ENCODE measurements at regions not wholly inside any gene's neighbourhood (a gene's known extent, or its start where the extent isn't known, plus 50 kb on each side); places are given as distances from the start of the nearest gene placed in this dataset.
"Not testable (repeated sequence)": the region's sequence is repeated elsewhere in the genome, so short reads cannot be mapped to it uniquely, and the experiment has no call there.

- H3K27me3 ChIP-seq (ENCODE audit: insufficient read depth, low read length): no peaks in the 10 kb centered on the region
- H3K9ac ChIP-seq (ENCODE audit: low read depth, low read length): no peak overlapping the region
- H3K27ac ChIP-seq (ENCODE audit: low read length): no peak overlapping the region
- no peaks in the 10 kb centered on the region for H3K4me1 ChIP-seq (ENCODE audit: insufficient read depth, low read length)
- H3K9me3 ChIP-seq (ENCODE audit: insufficient read depth, low read depth, low read length): 0 out of 2 replicates have a peak, but pooled peaks cover 3% of the 10 kb centered on the region
- no peak overlapping the region for H3K4me3 ChIP-seq (ENCODE audit: low read length)
- no peaks in the 10 kb centered on the region for H3K36me3 ChIP-seq (ENCODE audit: insufficient read depth, low read depth, low read length)
Observed at GRCh38 chr9:99497641-99498040, 275.6 kb downstream of the SEC61B start.

- H3K27ac ChIP-seq (ENCODE audit: low read length); H3K9ac ChIP-seq (ENCODE audit: low read depth, low read length); H3K4me1 ChIP-seq (ENCODE audit: insufficient read depth, low read length); H3K9me3 ChIP-seq (ENCODE audit: insufficient read depth, low read depth, low read length); H3K36me3 ChIP-seq (ENCODE audit: insufficient read depth, low read depth, low read length); H3K27me3 ChIP-seq (ENCODE audit: insufficient read depth, low read length); H3K4me3 ChIP-seq (ENCODE audit: low read length): not testable (repeated sequence)
Observed at GRCh38 chr9:99498979-99499378, 276.9 kb downstream of the SEC61B start.

GRCh38 chr9:99505936-99506335, 283.9 kb downstream of the SEC61B start:
- no peaks in the 10 kb centered on the region for H3K36me3 ChIP-seq (ENCODE audit: insufficient read depth, low read depth, low read length)
- H3K27me3 ChIP-seq (ENCODE audit: insufficient read depth, low read length): no peaks in the 10 kb centered on the region
- H3K4me3 ChIP-seq (ENCODE audit: low read length): no peak overlapping the region
- H3K4me1 ChIP-seq (ENCODE audit: insufficient read depth, low read length): peaks cover 12% of the 10 kb centered on the region; the same call in 1 of the 2 replicates
- H3K27ac ChIP-seq (ENCODE audit: low read length): no peak overlapping the region
- no peaks in the 10 kb centered on the region for H3K9me3 ChIP-seq (ENCODE audit: insufficient read depth, low read depth, low read length)
- H3K9ac ChIP-seq (ENCODE audit: low read depth, low read length): no peak overlapping the region

- peaks cover 12% of the 10 kb centered on the region; the same call in 1 of the 2 replicates for H3K4me1 ChIP-seq (ENCODE audit: insufficient read depth, low read length)
- H3K9me3 ChIP-seq (ENCODE audit: insufficient read depth, low read depth, low read length): no peaks in the 10 kb centered on the region
- H3K27ac ChIP-seq (ENCODE audit: low read length): no peak overlapping the region
- H3K9ac ChIP-seq (ENCODE audit: low read depth, low read length): no peak overlapping the region
- H3K27me3 ChIP-seq (ENCODE audit: insufficient read depth, low read length): no peaks in the 10 kb centered on the region
- no peaks in the 10 kb centered on the region for H3K36me3 ChIP-seq (ENCODE audit: insufficient read depth, low read depth, low read length)
- H3K4me3 ChIP-seq (ENCODE audit: low read length): no peak overlapping the region
Observed at GRCh38 chr9:99506747-99507348, 284.8 kb downstream of the SEC61B start.

GRCh38 chr9:99509065-99509745, 287.1 kb downstream of the SEC61B start:
- H3K36me3 ChIP-seq (ENCODE audit: insufficient read depth, low read depth, low read length): no peaks in the 10 kb centered on the region
- no peak overlapping the region for H3K27ac ChIP-seq (ENCODE audit: low read length)
- no peak overlapping the region for H3K9ac ChIP-seq (ENCODE audit: low read depth, low read length)
- H3K9me3 ChIP-seq (ENCODE audit: insufficient read depth, low read depth, low read length): no peaks in the 10 kb centered on the region
- H3K27me3 ChIP-seq (ENCODE audit: insufficient read depth, low read length): no peaks in the 10 kb centered on the region
- H3K4me1 ChIP-seq (ENCODE audit: insufficient read depth, low read length): peaks cover 12% of the 10 kb centered on the region; the same call in 1 of the 2 replicates
- no peak overlapping the region for H3K4me3 ChIP-seq (ENCODE audit: low read length)

GRCh38 chr9:99509900-99510535, 287.9 kb downstream of the SEC61B start:
- Histone ChIP-seq H3K27ac (ENCODE audit: low read length) (no peak overlapping the region), H3K36me3 (ENCODE audit: insufficient read depth, low read depth, low read length) (no peaks in the 10 kb centered on the region), H3K27me3 (ENCODE audit: insufficient read depth, low read length) (no peaks in the 10 kb centered on the region), H3K4me3 (ENCODE audit: low read length) (no peak overlapping the region), H3K9me3 (ENCODE audit: insufficient read depth, low read depth, low read length) (no peaks in the 10 kb centered on the region), H3K4me1 (ENCODE audit: insufficient read depth, low read length) (peaks cover 12% of the 10 kb centered on the region; the same call in 1 of the 2 replicates), H3K9ac (ENCODE audit: low read depth, low read length) (no peak overlapping the region)

GRCh38 chr9:99511723-99512122, 289.6 kb downstream of the SEC61B start:
- peaks cover 12% of the 10 kb centered on the region; the same call in 1 of the 2 replicates for H3K4me1 ChIP-seq (ENCODE audit: insufficient read depth, low read length)
- no peak overlapping the region for H3K27ac ChIP-seq (ENCODE audit: low read length)
- H3K9ac ChIP-seq (ENCODE audit: low read depth, low read length): no peak overlapping the region
- H3K36me3 ChIP-seq (ENCODE audit: insufficient read depth, low read depth, low read length): no peaks in the 10 kb centered on the region
- H3K27me3 ChIP-seq (ENCODE audit: insufficient read depth, low read length): no peaks in the 10 kb centered on the region
- no peak overlapping the region for H3K4me3 ChIP-seq (ENCODE audit: low read length)
- no peaks in the 10 kb centered on the region for H3K9me3 ChIP-seq (ENCODE audit: insufficient read depth, low read depth, low read length)

GRCh38 chr9:99513441-99514112, 291.5 kb downstream of the SEC61B start:
- Histone ChIP-seq H3K27me3 (ENCODE audit: insufficient read depth, low read length) (no peaks in the 10 kb centered on the region), H3K9ac (ENCODE audit: low read depth, low read length) (no peak overlapping the region), H3K4me1 (ENCODE audit: insufficient read depth, low read length) (peaks cover 12% of the 10 kb centered on the region; the same call in 1 of the 2 replicates), H3K27ac (ENCODE audit: low read length) (no peak overlapping the region), H3K9me3 (ENCODE audit: insufficient read depth, low read depth, low read length) (no peaks in the 10 kb centered on the region), H3K36me3 (ENCODE audit: insufficient read depth, low read depth, low read length) (no peaks in the 10 kb centered on the region), H3K4me3 (ENCODE audit: low read length) (no peak overlapping the region)

GRCh38 chr9:99515093-99515492, 293.0 kb downstream of the SEC61B start:
- peaks cover 5% of the 10 kb centered on the region; the same call in 1 of the 2 replicates for H3K4me1 ChIP-seq (ENCODE audit: insufficient read depth, low read length)
- no peaks in the 10 kb centered on the region for H3K27me3 ChIP-seq (ENCODE audit: insufficient read depth, low read length)
- no peak overlapping the region for H3K9ac ChIP-seq (ENCODE audit: low read depth, low read length)
- no peaks in the 10 kb centered on the region for H3K9me3 ChIP-seq (ENCODE audit: insufficient read depth, low read depth, low read length)
- no peak overlapping the region for H3K27ac ChIP-seq (ENCODE audit: low read length)
- no peak overlapping the region for H3K4me3 ChIP-seq (ENCODE audit: low read length)
- no peaks in the 10 kb centered on the region for H3K36me3 ChIP-seq (ENCODE audit: insufficient read depth, low read depth, low read length)

- no peak overlapping the region for H3K9ac ChIP-seq (ENCODE audit: low read depth, low read length)
- no peaks in the 10 kb centered on the region for H3K36me3 ChIP-seq (ENCODE audit: insufficient read depth, low read depth, low read length)
- H3K27me3 ChIP-seq (ENCODE audit: insufficient read depth, low read length): no peaks in the 10 kb centered on the region
- no peaks in the 10 kb centered on the region for H3K9me3 ChIP-seq (ENCODE audit: insufficient read depth, low read depth, low read length)
- H3K27ac ChIP-seq (ENCODE audit: low read length): no peak overlapping the region
- no peaks in the 10 kb centered on the region for H3K4me1 ChIP-seq (ENCODE audit: insufficient read depth, low read length)
- no peak overlapping the region for H3K4me3 ChIP-seq (ENCODE audit: low read length)
Observed at GRCh38 chr9:99515895-99516656, 294.0 kb downstream of the SEC61B start.

- Histone ChIP-seq H3K36me3 (ENCODE audit: insufficient read depth, low read depth, low read length) (no peaks in the 10 kb centered on the region), H3K9ac (ENCODE audit: low read depth, low read length) (no peak overlapping the region), H3K9me3 (ENCODE audit: insufficient read depth, low read depth, low read length) (no peaks in the 10 kb centered on the region), H3K27ac (ENCODE audit: low read length) (no peak overlapping the region), H3K4me3 (ENCODE audit: low read length) (no peak overlapping the region), H3K4me1 (ENCODE audit: insufficient read depth, low read length) (no peaks in the 10 kb centered on the region), H3K27me3 (ENCODE audit: insufficient read depth, low read length) (no peaks in the 10 kb centered on the region)
Observed at GRCh38 chr9:99516657-99517049, 294.6 kb downstream of the SEC61B start.

Data from iPS-20b (cell line).